Fibroblast of lung (primary cell): ENCODE measurements at regions not wholly inside any gene's neighbourhood (a gene's known extent, or its start where the extent isn't known, plus 50 kb on each side); places are given as distances from the start of the nearest gene placed in this dataset.
A peak's percentile ranks its signal among the peaks of the same experiment; 100 is the strongest.

ENCODE experiments used
- DNase-seq, 2 donors: peaks; one replicate each; pipeline versions ENCODE4 v3.0.0 to v3.0.0-alpha.2; 2010; ENCODE audit warnings: low read depth in 2 of 2
- H2AFZ ChIP-seq: 2 replicates; pipeline ENCODE4 v1.5.1; 2012; ENCODE audit warnings: low read length, control low read depth, inconsistent platforms
- H3K27ac ChIP-seq: 2 replicates; pipeline ENCODE4 v1.5.1; 2011; ENCODE audit warnings: low read length, control low read depth; ENCODE audit not compliant: insufficient read depth
- H3K27me3 ChIP-seq: 2 replicates; pipeline ENCODE4 v1.5.1; 2011; ENCODE audit warnings: mild to moderate bottlenecking, low read length; ENCODE audit not compliant: control insufficient read depth, insufficient read depth
- H3K36me3 ChIP-seq: 2 replicates; pipeline ENCODE4 v1.5.1; 2011; ENCODE audit warnings: low read length; ENCODE audit not compliant: control insufficient read depth, insufficient read depth
- H3K4me1 ChIP-seq: 2 replicates; pipeline ENCODE4 v1.5.1; 2011; ENCODE audit warnings: low read length; ENCODE audit not compliant: control insufficient read depth, insufficient read depth; ENCODE audit errors: extremely low read depth
- H3K4me2 ChIP-seq: 2 replicates; pipeline ENCODE4 v1.5.1; 2011; ENCODE audit warnings: low read length, control low read depth; ENCODE audit not compliant: insufficient read depth; ENCODE audit errors: extremely low read depth
- H3K4me3 ChIP-seq, 4 experiments: fragments of 200-600 bp in 1 of 4; sonication (generic) in 1 of 4; replicated peaks in 1 of 4; 2 replicates each; pipeline ENCODE4 v1.5.1; 2011 to 2016; ENCODE audit warnings: low read length in 4 of 4, low read depth in 3 of 4, mild to moderate bottlenecking in 3 of 4, control low read depth in 2 of 4, inconsistent platforms in 1 of 4, mixed read lengths in 1 of 4; ENCODE audit not compliant: insufficient read depth in 1 of 4; ENCODE audit errors: control extremely low read depth in 1 of 4
- H3K79me2 ChIP-seq: 2 replicates; pipeline ENCODE4 v1.5.1; 2012; ENCODE audit warnings: mild to moderate bottlenecking, low read length, inconsistent platforms; ENCODE audit not compliant: control insufficient read depth, insufficient read depth
- H3K9ac ChIP-seq: 2 replicates; pipeline ENCODE4 v1.5.1; 2011; ENCODE audit warnings: mild to moderate bottlenecking, low read length, control low read depth; ENCODE audit not compliant: insufficient read depth
- H3K9me3 ChIP-seq: 2 replicates; pipeline ENCODE4 v1.5.1; 2012; ENCODE audit warnings: low read depth, low read length; ENCODE audit not compliant: control insufficient read depth, insufficient read depth
- H4K20me1 ChIP-seq: 2 replicates; pipeline ENCODE4 v1.5.1; 2011; ENCODE audit warnings: low read length; ENCODE audit not compliant: control insufficient read depth, insufficient read depth; ENCODE audit errors: extremely low read depth
- CTCF ChIP-seq, 2 donors: IDR thresholded peaks in 1 of 2; conservative IDR thresholded peaks in 1 of 2; 1 replicate in 1 of 2; 2 replicates in 1 of 2; pipeline ENCODE4 v1.5.1; 2011 to 2012; ENCODE audit warnings: low read length in 2 of 2, control low read depth in 1 of 2, inconsistent platforms in 1 of 2, low read depth in 1 of 2, mild to moderate bottlenecking in 1 of 2
- EZH2 ChIP-seq: IDR thresholded peaks from 2 replicates; pipeline ENCODE4 v1.5.1; 2012; ENCODE audit warnings: low read length, control low read depth, mild to moderate bottlenecking; ENCODE audit errors: missing control alignments

GRCh38 chr12:32024884-32025592 is 65.8 kb downstream of the RESF1 start:
- Histone ChIP-seq H3K9me3 (no peaks in the 10 kb centered on the region), H2AFZ (no peak overlapping the region), H3K79me2 (no peaks in the 10 kb centered on the region), H3K4me1 (no peaks in the 10 kb centered on the region), H3K27me3 (no peaks in the 10 kb centered on the region), H3K27ac (no peak overlapping the region), H3K4me3 (no peak overlapping the region), H3K36me3 (no peaks in the 10 kb centered on the region), H4K20me1 (no peaks in the 10 kb centered on the region), H3K4me2 (no peak overlapping the region), H3K9ac (no peak overlapping the region)
- no peak for TF ChIP-seq EZH2
- no peak for TF ChIP-seq CTCF (conservative IDR thresholded peaks at IDR 0.05 in 1 of 2, IDR thresholded peaks at IDR 0.05 in 1 of 2; ENCODE audit: low read depth in 1 of 2, low read length in 2 of 2)
- DNase-seq: peak in 1 of 2 donors; percentile 11

DNA sequence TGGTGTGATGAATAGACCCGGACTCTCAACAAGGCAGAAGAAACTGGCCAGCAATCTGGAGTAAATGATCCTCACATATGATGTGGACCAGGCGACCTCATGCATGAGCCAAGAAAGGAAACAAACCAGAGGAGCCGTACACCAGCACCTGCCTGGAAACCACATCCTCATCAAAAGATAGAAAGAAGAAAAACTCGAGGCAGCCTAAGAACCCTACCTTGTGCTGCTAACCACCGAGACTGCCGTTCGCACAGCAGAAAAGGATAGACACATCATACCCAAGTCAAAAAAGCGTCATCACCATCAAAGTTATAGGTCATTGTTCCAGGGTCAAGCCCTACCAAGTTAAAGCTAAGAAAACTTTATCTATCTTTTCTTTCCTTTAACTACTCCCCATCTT is 66.7 kb downstream of the RESF1 start:
- no peak overlapping the region for H3K9ac ChIP-seq
- no peak overlapping the region for H3K4me2 ChIP-seq
- no peak overlapping the region for H2AFZ ChIP-seq
- no peaks in the 10 kb centered on the region for H3K4me1 ChIP-seq
- no peak for DNase-seq
- H3K27ac ChIP-seq: no peak overlapping the region
- H3K27me3 ChIP-seq: no peaks in the 10 kb centered on the region
- TF ChIP-seq EZH2: no peak
- no peak overlapping the region for H3K4me3 ChIP-seq
- H3K79me2 ChIP-seq: no peaks in the 10 kb centered on the region
- no peaks in the 10 kb centered on the region for H3K36me3 ChIP-seq
- H3K9me3 ChIP-seq: no peaks in the 10 kb centered on the region
- no peaks in the 10 kb centered on the region for H4K20me1 ChIP-seq

- no peaks in the 10 kb centered on the region for H3K27me3 ChIP-seq
- no peaks in the 10 kb centered on the region for H4K20me1 ChIP-seq
- no peaks in the 10 kb centered on the region for H3K9me3 ChIP-seq
- no peak overlapping the region for H3K4me3 ChIP-seq
- no peak for DNase-seq
- H3K4me2 ChIP-seq: no peak overlapping the region
- H3K79me2 ChIP-seq: no peaks in the 10 kb centered on the region
- TF ChIP-seq EZH2: no peak
- TF ChIP-seq CTCF (conservative IDR thresholded peaks at IDR 0.05 in 1 of 2, IDR thresholded peaks at IDR 0.05 in 1 of 2; ENCODE audit: low read depth in 1 of 2, low read length in 2 of 2): no peak
- no peak overlapping the region for H3K9ac ChIP-seq
- no peak overlapping the region for H3K27ac ChIP-seq
- H3K4me1 ChIP-seq: no peaks in the 10 kb centered on the region
- no peak overlapping the region for H2AFZ ChIP-seq
- H3K36me3 ChIP-seq: no peaks in the 10 kb centered on the region
Observed at GRCh38 chr12:32027684-32028365, 68.6 kb downstream of the RESF1 start.
